SIG-M5 treated with dmso at 0.1 percent for 504 hours (cell line): ENCODE measurements at regions not wholly inside any gene's neighbourhood (a gene's known extent, or its start where the extent isn't known, plus 50 kb on each side); places are given as distances from the start of the nearest gene placed in this dataset.

Experiments
- DNase-seq: peaks from one replicate; lab custom pipeline; 2025; ENCODE audit not compliant: unreplicated experiment; lab: John Stamatoyannopoulos, UW

- DNase-seq = no peak
These were observed 222.6 kb downstream of the TEX36 start for GRCh38 chr10:125460326-125460725.

GRCh38 chr10:125457406-125457805 is 225.6 kb downstream of the TEX36 start:
- no peak for DNase-seq

- DNase-seq = no peak
These were observed 227.1 kb downstream of the TEX36 start for GRCh38 chr10:125455855-125456254.

- DNase-seq = no peak
These were observed 227.5 kb downstream of the TEX36 start for GRCh38 chr10:125455431-125455830.

- DNase-seq = no peak
These were observed 231.6 kb downstream of the TEX36 start for GRCh38 chr10:125451319-125451718.

- no peak for DNase-seq
These were observed 232.7 kb downstream of the TEX36 start for GRCh38 chr10:125450218-125450617.

- no peak for DNase-seq
These were observed 233.4 kb downstream of the TEX36 start for GRCh38 chr10:125449571-125449970.

- no peak for DNase-seq
These were observed 234.4 kb downstream of the TEX36 start for GRCh38 chr10:125448596-125448995.

- DNase-seq = no peak
These were observed 238.2 kb downstream of the TEX36 start for GRCh38 chr10:125444790-125445189.

- DNase-seq = no peak
These were observed 240.0 kb downstream of the TEX36 start for GRCh38 chr10:125442856-125443540.

GRCh38 chr10:125441151-125441550 is 241.8 kb downstream of the TEX36 start:
- DNase-seq = no peak

- DNase-seq = no peak
These were observed 251.8 kb downstream of the TEX36 start for GRCh38 chr10:125431149-125431548.

- DNase-seq = no peak
These were observed 254.9 kb downstream of the TEX36 start for GRCh38 chr10:125428054-125428453.

- no peak for DNase-seq
These were observed 258.6 kb downstream of the TEX36 start for GRCh38 chr10:125424191-125424847.

GRCh38 chr10:125423569-125423968 is 259.4 kb downstream of the TEX36 start:
- DNase-seq = no peak

- no peak for DNase-seq
These were observed 259.5 kb upstream of the CTBP2 start for GRCh38 chr10:125419831-125420230.

- no peak for DNase-seq
These were observed 258.8 kb upstream of the CTBP2 start for GRCh38 chr10:125419146-125419545.

GRCh38 chr10:125417605-125418004 is 257.2 kb upstream of the CTBP2 start:
- no peak for DNase-seq

GRCh38 chr10:125415964-125416363 is 255.6 kb upstream of the CTBP2 start:
- DNase-seq = no peak

- DNase-seq = no peak
These were observed 254.8 kb upstream of the CTBP2 start for GRCh38 chr10:125415006-125415633.

- DNase-seq = no peak
These were observed 251.4 kb upstream of the CTBP2 start for GRCh38 chr10:125411724-125412123.

GRCh38 chr10:125409756-125410155 is 249.4 kb upstream of the CTBP2 start:
- DNase-seq = no peak
